GM21390 (cell line): ENCODE measurements at regions not wholly inside any gene's neighbourhood (a gene's known extent, or its start where the extent isn't known, plus 50 kb on each side); places are given as distances from the start of the nearest gene placed in this dataset.
"Not testable (repeated sequence)": the region's sequence is repeated elsewhere in the genome, so short reads cannot be mapped to it uniquely, and the experiment has no call there.

Experiments used
- ATAC-seq: cut with Tn5 transposase; IDR thresholded peaks from one replicate; pipeline ENCODE4 v1.9.1; 2021; ENCODE audit not compliant: unreplicated experiment

- no peak for ATAC-seq
Measured at GRCh38 chr6:97347111-97347510, 64.1 kb upstream of the MMS22L start.

DNA sequence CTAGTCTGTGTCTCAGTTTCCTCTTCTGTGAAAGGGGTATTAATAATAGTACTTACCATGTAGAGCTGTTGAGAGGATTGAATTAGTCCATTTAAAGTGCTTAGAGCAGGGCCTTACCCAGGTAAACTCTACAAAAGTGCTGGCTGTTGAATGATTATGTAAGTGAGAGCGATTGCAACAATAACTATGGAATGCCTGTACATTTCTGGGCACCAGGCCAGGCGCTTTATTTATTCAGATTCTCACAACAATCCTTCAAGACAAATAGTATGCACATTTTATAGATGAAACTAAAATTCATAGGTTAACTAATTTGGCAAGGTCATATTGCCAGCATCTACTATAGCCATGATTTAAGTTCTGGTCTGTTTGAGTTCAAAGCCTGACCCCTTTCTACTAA lies 78.3 kb upstream of the MMS22L start:
- no peak for ATAC-seq

GRCh38 chr6:97364327-97364726 lies 81.3 kb upstream of the MMS22L start:
- no peak for ATAC-seq

- not testable (repeated sequence) for ATAC-seq
Measured at GRCh38 chr6:97382071-97382470, 99.1 kb upstream of the MMS22L start.

DNA sequence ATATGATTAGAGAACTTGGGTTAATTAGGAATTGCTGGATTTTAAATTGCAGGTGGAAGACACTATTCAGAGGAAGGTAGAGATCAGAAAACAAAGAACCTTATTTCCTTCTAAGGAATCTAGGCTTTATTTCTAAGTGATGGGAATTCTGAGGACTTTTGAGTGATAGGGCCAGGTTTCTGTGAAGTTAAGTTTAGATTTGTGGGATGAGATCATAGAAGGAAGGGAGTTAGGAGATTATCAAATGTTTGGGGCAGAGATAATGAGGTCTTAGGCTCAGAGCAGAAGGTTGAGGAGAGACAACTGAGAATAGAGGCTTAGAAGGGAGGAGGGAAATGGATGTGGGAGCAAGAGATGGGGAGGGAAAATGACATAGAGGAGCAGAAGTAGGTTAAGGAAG lies 109.7 kb upstream of the MMS22L start:
- ATAC-seq, result no peak

GRCh38 chr6:97394160-97394748 lies 111.2 kb upstream of the MMS22L start:
- ATAC-seq, result peak; percentile 87

- no peak for ATAC-seq
Measured at GRCh38 chr6:97396880-97397279, 113.9 kb upstream of the MMS22L start.

DNA sequence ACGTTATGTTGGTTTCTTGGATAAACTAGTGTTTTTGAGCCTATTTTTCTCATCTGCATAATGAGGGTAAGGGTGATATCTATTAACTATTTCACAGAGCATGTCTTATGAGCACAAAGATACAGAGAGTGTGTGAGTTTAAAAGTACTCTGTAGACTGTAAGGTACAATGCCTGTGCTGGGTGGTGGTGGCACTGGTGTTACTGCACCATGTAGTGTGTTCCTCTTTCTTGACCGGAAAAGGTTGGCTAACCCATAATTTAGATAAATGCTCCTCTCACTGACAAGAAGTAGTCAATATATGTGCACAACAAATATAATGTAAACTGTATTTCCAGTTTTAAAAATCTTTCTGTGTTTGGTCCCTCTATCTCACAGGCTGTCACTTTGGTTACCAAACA lies 116.2 kb upstream of the MMS22L start:
- no peak for ATAC-seq

GRCh38 chr6:97401533-97401932 lies 118.5 kb upstream of the MMS22L start:
- no peak for ATAC-seq

- ATAC-seq, result no peak
Measured at GRCh38 chr6:97405818-97406409, 122.9 kb upstream of the MMS22L start.

GRCh38 chr6:97406633-97407032 lies 123.6 kb upstream of the MMS22L start:
- no peak for ATAC-seq

DNA sequence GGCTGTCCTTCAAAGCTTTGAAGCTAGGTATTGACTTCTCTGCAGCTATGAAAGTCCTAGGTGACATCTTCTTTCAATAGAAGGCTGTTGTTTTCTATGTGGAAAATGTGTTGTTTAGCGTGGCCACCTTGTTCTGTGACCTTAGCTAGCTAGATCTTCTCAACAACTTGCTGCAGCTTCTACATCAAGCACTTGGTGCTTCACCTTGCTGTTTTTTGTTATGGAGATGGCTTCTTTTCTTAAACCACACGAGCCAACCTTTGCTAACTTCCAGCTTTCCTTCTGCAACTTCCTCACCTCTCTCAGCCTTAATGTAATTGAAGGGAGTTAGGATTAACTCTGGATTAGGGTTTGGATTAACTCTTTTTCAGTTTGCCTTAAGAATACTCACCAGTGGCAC lies 128.6 kb upstream of the MMS22L start:
- no peak for ATAC-seq

DNA sequence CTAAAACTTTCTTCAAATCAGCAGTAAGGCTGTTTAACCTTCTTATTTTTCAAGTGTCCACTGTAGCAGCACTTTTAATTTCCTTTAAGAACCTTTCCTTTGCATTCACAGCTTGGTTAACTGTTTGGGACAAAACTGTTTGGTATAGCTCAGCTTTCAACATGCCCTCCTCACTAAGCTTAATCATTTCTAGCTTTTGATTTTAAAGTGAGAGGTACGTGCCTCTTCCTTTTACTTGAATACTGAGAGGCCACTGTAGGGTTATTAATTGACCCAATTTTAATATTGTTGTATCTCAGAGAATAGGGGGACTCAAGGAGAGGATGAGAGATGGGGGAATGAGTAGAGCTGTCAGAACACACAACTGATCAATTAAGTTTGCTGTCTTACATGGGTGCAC lies 129.5 kb upstream of the MMS22L start:
- ATAC-seq, result no peak

DNA sequence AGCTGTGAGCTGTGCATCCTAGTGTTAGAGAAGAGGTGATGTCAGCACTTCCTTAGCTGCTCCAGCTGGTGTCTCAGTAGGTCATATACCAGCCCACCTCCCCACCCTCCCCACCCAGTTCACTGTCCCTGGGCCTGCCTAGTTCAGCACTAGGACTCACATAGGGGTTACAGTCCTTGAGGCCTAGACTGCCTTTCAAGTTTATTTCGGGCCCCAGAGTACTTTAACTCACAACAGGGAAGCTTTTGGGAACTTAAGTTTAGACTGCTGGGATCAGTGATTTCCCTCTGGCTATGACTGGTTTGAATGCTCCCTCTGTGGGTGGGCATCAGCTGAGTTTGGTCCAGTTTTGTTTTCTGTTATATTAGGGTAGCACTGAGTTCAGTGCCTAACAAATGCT lies 139.2 kb upstream of the MMS22L start:
- ATAC-seq, result no peak

- peak; percentile 79 for ATAC-seq
Measured at GRCh38 chr6:97423190-97423589, 140.2 kb upstream of the MMS22L start.

- ATAC-seq, result peak; percentile 51
Measured at GRCh38 chr6:97427648-97428047, 144.6 kb upstream of the MMS22L start.

- no peak for ATAC-seq
Measured at GRCh38 chr6:97437087-97437486, 154.1 kb upstream of the MMS22L start.

DNA sequence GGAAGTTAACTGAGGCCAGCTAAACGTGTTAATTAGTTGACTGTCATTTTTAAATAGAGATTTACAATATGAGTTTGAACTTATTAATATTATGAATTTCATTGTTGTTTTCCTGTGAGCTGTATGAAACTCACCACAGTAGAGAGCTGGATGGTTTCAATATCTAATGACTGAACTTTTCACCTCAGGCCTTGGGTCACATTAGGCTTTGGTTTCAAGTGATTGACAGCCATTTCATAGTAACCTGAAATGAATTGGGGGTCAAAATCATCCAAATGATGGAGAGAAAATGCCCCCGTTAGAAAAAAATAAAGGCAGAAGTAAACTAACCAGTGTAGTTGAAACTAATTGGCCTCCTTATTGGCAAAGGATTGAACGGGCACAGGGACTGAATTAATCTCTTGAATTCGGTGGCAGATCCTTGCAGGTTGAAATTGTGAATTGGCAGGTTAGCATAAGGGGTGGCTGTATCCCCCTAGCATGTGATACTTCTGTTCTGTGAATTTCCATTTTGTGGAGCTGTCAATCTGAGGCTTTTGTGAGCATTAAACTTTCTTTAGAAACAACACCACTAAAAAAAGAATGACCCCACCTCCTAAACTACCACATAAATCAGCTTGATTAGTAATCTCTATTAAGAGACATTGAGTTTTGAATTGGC lies 155.1 kb upstream of the MMS22L start:
- no peak for ATAC-seq

DNA sequence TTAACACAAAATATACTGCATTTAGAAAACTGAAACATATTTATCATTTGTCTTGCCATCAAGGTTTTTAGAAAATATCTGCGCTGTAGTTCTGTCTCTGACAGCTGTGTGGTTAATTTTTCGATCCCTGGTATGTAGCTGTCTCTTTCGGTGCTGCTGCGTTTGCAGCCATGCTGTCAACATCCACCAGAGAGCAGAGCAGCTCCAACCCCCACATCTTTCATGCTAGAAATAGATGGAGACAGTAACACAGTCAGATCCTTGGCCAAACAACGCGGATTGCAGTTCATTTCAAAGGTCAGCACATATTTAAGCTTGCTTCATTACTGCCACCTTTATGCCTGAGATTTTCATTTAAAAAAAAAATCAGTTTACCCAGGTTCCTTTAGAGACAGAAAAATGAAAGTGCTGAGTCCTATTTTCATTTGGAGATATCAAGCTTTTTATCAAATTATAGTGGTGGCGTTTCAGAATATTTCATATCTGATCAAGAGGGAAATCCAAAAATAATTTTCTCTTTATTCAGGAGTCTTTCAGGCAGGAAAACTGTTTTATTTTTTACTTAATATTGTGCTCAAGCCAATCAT lies 157.7 kb upstream of the MMS22L start:
- ATAC-seq, result peak; percentile 49

DNA sequence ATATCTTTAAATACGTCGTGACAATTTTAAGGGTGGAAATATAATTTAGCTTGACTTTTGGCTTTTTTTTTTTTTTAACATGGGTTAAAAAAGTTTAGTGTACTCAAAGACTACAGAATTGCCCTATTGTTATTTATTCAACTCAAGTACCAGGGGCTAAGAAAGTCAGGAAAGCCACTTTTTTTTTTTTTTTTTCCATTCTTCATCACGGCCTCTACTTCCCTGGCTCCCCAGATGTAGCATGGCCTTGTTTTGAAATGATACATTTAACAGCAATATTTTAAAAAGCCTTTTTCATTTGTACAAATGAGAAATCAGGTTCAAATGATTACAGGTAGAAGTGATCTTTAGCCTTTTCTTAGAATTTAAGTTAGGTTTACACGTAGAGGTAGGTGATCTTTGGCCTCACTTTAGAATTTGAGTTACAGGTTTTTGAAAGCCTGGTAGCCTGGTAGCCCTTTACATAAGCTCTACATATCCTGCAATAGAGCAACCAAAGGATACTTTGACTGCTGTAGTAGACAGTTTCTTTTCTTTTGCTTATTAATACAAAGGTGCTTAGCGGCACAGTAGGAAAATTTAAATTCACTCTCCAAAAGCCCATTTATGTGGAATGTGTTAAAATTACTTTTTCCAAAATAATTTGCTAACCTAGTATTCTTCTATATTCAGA lies 160.5 kb upstream of the MMS22L start:
- ATAC-seq, result no peak

GRCh38 chr6:97445407-97445806 lies 162.4 kb upstream of the MMS22L start:
- no peak for ATAC-seq
